SK-N-SH (cell line): ENCODE measurements at regions not wholly inside any gene's neighbourhood (a gene's known extent, or its start where the extent isn't known, plus 50 kb on each side); places are given as distances from the start of the nearest gene placed in this dataset.

Source experiments
- GABPA ChIP-seq: IDR thresholded peaks from 2 replicates; pipeline ENCODE4 v1.4.0; 2012; ENCODE audit warnings: low read depth, mild to moderate bottlenecking
- MXI1 ChIP-seq: IDR thresholded peaks from 2 replicates; pipeline ENCODE4 v1.6.1; 2012; ENCODE audit warnings: mild to moderate bottlenecking, low read depth, low read length, improper control_type of control experiment
- RXRA ChIP-seq: IDR thresholded peaks from 2 replicates; pipeline ENCODE4 v1.4.0; 2012; ENCODE audit warnings: low read depth, mild to moderate bottlenecking, borderline replicate concordance
- SIN3A ChIP-seq: IDR thresholded peaks from 2 replicates; pipeline ENCODE4 v1.6.1; 2012; ENCODE audit warnings: low read depth, mild to moderate bottlenecking, low read length, moderate library complexity, borderline replicate concordance
- TAF1 ChIP-seq: IDR thresholded peaks from 2 replicates; pipeline ENCODE4 v1.6.1; 2012; ENCODE audit warnings: low read depth, mild to moderate bottlenecking, low read length, moderate library complexity, borderline replicate concordance
- TF ChIP-seq, protein P1 (sequence below): IDR thresholded peaks from 2 replicates; pipeline ENCODE4 v1.4.0; 2012; ENCODE audit warnings: low read depth, borderline replicate concordance
- TF ChIP-seq, protein P2 (sequence below): fragments of 200-600 bp; sonication (generic); IDR thresholded peaks from 2 replicates; pipeline ENCODE4 v1.6.1; 2017; ENCODE audit warnings: antibody characterized with exemption, mild to moderate bottlenecking, moderate library complexity

DNA sequence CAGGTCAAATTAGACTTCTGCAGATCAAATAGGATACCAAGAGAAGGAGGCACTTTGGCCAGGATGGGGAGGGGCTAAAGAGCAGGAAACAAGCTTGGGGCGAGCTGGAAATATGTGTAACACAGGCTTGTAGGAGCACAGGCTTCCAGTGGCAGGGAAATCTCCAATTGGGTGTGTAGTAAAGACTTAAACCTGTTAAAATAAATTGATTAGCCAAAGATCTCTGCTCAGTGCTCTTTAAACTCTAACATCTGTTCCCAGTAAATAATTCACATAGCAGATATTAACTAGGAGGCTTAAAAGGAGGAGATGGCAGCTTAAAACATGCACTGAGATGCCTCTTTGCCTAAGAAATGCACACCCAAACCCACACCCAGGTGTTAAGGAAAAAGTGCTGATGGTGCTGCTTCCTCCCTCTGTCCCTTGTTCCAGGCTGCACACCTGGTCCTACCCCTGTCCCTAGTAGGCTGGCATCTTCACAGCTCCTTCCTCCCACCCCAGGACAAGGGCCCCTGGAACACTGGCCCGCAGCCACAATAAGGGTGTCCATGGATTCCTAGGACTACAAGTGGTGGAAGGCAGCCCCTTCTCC, 93.5 kb upstream of the MLN start:
- TF ChIP-seq, protein P1, sequence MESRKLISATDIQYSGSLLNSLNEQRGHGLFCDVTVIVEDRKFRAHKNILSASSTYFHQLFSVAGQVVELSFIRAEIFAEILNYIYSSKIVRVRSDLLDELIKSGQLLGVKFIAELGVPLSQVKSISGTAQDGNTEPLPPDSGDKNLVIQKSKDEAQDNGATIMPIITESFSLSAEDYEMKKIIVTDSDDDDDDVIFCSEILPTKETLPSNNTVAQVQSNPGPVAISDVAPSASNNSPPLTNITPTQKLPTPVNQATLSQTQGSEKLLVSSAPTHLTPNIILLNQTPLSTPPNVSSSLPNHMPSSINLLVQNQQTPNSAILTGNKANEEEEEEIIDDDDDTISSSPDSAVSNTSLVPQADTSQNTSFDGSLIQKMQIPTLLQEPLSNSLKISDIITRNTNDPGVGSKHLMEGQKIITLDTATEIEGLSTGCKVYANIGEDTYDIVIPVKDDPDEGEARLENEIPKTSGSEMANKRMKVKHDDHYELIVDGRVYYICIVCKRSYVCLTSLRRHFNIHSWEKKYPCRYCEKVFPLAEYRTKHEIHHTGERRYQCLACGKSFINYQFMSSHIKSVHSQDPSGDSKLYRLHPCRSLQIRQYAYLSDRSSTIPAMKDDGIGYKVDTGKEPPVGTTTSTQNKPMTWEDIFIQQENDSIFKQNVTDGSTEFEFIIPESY = no peak
- TF ChIP-seq SIN3A (no peak), GABPA (no peak), RXRA (no peak), TAF1 (no peak), MXI1 (no peak)
- TF ChIP-seq, protein P2, sequence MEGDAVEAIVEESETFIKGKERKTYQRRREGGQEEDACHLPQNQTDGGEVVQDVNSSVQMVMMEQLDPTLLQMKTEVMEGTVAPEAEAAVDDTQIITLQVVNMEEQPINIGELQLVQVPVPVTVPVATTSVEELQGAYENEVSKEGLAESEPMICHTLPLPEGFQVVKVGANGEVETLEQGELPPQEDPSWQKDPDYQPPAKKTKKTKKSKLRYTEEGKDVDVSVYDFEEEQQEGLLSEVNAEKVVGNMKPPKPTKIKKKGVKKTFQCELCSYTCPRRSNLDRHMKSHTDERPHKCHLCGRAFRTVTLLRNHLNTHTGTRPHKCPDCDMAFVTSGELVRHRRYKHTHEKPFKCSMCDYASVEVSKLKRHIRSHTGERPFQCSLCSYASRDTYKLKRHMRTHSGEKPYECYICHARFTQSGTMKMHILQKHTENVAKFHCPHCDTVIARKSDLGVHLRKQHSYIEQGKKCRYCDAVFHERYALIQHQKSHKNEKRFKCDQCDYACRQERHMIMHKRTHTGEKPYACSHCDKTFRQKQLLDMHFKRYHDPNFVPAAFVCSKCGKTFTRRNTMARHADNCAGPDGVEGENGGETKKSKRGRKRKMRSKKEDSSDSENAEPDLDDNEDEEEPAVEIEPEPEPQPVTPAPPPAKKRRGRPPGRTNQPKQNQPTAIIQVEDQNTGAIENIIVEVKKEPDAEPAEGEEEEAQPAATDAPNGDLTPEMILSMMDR = no peak
